NCI-H2196 treated with DMSO at 0.1 percent for 48 hours (cell line): ENCODE measurements at regions not wholly inside any gene's neighbourhood (a gene's known extent, or its start where the extent isn't known, plus 50 kb on each side); places are given as distances from the start of the nearest gene placed in this dataset.

Experiments
- DNase-seq: peaks from one replicate; lab custom pipeline; 2025; ENCODE audit not compliant: unreplicated experiment; lab: John Stamatoyannopoulos, UW

DNA sequence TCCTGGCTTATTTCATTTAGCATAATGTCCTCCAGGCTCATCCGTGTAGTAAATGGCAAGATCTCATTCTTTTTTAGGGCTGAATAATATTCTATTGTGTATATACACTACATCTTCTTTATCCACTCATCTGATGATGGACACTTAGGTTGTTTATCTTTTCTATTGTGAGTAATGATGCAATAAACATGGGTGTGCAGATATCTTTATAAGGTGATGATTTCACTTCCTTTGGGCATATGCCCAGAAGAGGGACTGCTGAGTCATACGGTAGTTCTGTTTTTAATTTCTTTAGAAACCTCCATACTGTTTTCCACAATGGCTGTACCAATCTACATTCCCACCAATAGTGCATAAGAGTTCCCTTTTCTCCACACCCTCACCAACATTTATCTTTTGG is 317.6 kb upstream of the CNKSR2 start:
- DNase-seq, result no peak

DNA sequence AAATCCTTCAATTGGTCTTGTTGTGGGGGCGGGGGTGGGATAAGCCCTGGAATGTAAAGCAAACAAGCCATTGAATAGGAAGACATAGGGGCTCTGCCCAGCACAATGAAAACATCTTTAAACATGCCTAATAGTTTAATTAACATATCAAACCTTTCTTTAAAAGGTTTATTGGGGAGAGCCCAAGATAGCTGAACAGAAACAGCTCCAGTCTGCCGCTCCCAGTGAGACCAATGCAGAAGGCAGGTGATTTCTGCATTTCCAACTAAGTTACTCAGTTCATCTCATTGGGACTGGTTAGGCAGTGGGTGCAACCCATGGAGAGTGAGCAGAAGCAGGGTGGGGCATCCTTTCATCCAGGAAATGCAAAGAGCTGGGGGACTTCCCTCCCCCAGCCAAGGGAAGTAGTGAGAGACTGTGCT is 327.2 kb upstream of the CNKSR2 start:
- no peak for DNase-seq

DNA sequence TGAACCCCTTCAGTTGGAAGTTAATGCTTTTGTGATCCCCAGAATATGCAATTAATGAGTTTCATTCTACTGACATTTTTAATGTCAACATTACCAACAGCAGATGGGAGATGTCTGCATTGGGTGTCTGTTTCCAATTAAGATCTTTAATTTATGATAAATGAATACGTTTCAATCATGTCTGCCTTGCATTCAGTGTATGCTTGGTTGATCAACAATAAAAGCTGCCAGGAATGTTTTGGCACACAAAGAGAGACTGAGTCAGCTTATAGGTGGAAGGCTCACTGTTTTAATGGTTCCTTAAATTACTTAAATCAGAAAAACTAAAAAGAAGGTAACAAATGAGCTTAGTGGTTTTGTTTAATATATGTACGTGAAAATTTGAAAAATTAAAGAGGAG is 359.9 kb upstream of the CNKSR2 start:
- no peak for DNase-seq

DNA sequence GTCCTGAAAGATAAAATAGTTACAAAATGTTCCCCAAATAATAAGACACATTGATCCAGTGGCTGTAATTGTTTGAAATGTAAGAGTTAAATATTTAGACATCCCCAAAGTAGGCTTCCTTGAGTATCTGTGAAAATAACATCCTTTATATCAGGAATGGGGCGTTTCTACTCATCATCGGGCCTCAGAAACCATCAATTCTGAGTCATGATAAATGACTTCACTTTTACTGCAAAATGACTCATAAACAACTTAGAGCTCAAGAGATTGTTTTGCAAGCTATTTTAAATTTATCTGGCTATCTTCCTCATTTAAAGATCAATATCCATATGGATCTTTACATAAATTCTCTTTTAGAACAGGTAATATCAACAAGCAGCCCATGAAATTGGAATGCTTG is 369.4 kb upstream of the CNKSR2 start:
- DNase-seq, result no peak

DNA sequence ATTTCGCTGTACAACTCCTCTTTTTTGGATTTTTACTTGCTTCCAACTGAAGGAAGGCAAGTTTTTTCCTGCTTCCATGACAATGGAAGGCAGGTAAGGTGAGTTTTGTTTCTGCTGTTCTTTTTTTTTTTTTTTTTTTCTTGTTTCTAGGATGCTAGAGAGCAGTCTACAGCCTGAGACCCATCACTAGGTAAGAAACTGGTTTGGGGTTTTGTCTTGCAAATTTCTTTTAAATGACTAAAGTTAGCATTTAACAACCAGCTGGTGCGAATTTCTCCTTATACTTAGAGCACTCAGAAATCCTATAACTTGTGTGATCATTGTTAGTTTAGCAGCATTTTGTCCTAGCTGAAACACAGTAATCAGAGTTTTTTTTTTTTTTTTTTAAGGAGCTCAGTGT is 378.4 kb upstream of the CNKSR2 start:
- no peak for DNase-seq

DNA sequence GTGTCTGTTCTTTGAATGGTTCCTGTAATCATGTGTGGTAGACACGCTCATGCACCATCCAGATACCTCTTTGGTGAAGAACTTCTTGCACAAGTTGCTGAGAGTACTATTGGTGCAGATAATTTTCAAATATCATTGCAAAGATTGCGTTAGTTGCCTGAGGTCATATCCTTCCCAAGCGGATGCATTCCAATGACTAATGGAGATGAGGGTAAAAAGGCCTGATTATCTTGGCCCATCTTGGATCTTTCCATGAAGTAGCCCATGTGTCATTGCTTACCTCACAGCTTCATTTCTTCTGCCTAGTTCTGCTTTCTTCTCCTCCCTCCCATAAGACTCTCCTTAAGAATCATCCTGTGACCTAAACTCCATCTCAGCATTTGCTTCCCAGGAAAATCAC is 384.9 kb upstream of the CNKSR2 start:
- DNase-seq, result no peak

DNA sequence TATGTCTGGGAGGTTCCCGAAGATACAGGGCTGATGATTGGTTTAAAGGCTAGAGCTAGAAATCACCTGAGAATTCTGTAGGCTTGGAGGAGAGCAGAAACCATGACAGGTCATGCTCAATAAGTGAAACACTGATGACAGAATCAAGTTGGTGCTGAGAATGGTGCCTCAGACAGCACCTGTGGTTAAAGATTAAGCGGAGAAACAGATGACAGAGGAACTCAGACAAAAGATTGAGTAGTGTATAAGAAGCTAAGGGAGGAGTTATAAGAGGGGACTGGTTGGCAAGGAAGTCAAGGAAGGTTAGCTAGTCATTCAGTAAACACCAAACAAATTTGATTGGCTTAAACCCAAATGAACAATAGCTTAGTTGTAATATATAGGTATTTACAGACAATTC is 385.4 kb upstream of the CNKSR2 start:
- DNase-seq, result no peak

DNA sequence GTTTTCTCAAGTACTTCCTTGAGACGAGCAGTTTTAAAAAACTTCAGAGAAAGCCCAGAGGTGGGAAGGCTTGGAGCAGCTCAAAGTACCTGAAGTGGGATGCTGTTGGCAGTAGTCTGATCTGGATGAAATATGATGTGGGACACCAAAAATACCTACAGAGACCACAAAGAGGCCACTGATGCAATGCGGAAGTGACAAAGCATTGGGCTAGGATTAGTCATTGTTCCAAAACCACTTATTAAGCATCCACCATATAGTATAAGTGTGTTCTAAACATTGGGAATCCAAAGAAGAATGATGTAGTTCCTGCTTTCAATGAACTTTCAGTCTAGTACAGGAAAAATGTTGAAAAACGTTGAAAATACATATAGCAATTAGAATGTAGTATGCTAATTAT is 386.1 kb upstream of the CNKSR2 start:
- DNase-seq, result no peak

DNA sequence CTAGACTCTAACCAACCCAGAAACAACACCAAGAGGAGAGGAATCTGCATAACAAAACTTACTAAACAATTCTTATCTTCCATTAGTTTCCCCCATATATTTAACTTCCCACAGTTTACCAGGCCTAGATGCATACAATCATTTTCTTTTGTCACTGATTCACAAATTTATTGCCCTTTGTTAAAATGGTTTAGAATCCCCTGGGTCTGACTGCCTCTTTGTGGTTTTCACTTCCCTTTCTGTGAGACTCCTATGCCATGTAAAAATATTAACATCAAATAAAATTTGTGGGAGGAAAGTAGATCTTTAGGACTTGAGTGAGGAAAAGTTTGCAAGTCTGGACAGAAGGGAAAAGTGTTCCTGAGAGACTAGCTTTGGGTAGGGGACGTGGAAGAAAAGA is 393.8 kb upstream of the CNKSR2 start:
- no peak for DNase-seq

DNA sequence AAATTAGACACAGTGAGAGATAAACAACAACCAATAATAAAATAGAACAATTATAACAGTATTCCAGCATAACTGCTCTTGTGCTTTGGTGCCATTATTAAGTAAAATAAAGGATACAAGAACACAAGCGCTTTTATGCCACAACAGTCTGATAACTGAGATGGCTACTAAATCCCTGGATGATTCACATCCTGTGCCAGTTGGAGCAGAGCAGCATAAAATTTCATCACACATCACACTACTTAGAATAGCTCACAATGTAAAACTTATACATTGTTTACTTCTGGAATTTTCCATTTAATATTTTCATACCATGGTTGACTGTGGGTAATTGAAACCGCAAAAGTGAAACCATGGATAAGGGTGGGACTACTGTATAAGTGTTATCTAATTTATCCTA is 399.9 kb upstream of the CNKSR2 start:
- DNase-seq, result no peak

DNA sequence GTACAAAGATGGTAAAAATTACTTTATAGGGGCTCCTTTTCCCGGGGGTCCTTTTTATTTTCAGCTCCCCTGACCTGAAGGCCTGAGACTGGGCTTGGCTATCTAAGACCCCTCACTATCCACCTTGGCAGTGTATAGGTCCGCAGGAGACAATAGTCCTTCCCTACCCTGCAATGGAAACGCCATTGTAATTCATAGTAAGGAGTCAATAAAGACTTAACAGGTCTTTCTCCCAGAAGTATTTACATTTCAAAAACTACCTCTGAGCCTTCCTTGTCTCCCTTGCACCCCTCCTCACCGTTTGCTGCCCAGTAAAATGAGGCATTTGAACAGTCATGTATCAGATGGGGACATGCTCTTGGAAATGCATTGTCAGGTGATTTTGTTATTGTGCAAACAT is 401.2 kb upstream of the CNKSR2 start:
- no peak for DNase-seq

DNA sequence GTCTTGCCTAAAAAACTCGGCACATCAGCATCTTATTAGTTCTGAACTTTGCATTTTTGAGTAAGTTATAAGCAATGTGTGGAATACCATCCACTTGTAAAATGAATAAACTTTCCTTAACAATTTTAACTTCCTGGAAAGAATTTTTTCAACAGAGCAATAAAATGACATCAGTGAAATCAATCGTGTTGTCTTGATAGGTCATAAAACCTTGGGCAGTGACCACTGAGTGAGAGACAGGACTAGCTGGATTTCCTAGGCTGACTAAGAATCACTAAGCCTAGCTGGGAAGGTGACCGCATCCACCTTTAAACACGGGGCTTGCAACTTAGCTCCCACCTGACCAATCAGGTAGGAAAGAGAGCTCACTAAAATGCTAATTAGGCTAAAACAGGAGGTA is 403.0 kb upstream of the CNKSR2 start:
- no peak for DNase-seq

DNA sequence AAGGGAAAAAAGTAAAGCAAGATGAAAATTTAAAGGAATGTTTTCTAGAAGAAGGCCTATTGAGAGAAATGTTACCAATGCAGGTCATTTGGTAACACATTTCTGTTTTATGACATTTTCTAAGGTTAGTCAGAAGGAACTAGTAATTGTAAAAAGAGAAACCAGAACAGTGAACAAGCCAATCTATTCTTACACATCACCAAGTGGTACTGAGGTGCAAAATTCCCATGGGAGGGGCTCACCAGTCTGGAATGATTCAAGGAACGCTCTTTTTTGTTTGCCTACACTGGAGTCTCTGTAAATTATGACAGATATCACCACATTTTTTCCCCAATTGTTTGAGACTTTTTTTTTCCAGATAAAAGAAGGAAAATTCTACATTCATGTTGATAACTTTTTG is 404.7 kb upstream of the CNKSR2 start:
- no peak for DNase-seq

DNA sequence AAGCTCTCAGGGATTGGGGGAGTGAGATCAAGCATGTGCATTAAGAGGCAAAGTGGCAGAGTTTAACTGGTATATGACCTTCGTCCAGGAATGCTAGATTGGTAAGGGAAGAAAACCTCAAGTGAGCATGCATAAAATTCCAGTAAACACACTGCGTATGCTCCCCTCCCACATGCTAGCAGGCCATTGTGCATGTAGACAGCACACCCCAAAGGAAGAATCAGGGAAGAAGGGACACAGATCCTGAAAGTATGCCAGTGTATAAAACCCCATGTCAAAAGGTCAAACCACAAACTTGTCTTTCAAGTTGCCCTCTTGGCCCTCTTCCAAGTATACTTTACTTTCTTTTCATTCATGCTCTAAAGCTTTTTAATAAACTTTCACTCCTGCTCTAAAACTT is 405.2 kb upstream of the CNKSR2 start:
- no peak for DNase-seq

DNA sequence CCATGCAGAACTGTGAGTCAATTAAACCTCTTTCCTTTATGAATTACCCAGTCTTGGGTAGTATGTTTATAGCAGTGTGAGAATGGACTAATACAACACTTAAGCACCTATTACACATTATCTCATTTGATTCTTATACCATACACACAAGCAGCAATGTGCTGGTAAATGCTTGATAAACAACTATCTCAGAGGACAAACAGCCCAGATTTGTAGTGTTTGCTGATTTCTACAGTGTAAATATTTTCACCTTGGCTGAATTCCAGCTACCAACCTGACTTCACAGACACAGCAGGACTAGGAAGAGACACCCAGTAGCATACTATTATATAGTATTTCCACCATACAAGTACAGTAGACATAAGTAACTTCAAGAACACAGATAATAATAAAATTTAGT is 406.5 kb upstream of the CNKSR2 start:
- DNase-seq, result no peak

DNA sequence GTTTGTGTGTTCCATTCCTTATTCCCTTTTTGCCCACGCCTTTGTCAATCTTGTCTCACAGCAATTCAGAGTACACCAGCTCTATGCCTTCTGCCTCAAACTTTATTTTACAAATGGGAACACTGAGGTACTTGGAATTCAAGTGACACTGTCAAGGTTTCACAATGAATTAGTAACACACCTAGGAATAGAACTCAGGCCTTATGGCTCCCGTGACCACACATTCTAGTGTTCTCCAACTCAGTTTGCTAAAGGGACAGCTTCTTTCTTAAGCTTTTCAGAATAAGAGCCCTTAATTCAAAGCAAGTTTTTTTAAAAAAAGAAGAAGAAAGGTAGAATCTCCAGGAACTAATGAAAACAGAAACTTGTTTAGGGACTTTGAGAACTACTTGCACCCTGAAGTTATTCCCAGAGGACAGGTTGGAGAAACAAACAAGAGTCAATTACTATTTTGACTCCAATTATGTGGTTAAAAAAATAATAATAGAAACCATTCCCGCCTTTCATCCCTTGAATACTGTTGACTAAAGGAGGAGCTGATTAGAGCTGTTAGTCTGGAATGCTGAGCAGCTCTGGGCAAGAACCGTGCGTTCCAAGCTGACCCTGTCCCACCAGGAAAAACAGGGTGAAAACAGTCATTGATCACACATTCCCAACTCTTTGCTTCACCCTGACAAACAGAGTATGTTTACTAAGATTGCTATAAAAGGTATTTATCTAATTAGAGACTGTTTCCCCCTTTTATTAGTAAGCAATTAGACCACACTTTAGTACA is 408.8 kb upstream of the CNKSR2 start:
- DNase-seq, result no peak

DNA sequence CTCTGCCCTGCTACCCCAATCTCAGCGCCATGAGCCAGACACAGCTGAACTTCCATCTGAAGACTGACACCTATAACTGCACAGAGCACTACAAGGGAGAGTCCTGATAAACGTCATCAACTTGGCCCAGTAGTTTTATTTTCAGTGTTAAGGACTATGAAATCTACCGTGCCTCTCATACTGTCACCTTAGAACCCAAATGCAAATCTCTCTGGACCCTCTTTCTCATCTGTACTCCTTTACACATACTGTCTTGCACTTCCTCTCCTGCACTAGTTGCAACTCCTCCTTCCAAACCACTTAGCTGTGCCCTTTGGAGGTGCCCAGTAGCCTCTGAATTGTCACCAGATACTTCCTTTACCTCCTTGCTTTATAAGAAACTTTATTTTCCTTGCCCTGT is 420.2 kb upstream of the CNKSR2 start:
- DNase-seq, result no peak

DNA sequence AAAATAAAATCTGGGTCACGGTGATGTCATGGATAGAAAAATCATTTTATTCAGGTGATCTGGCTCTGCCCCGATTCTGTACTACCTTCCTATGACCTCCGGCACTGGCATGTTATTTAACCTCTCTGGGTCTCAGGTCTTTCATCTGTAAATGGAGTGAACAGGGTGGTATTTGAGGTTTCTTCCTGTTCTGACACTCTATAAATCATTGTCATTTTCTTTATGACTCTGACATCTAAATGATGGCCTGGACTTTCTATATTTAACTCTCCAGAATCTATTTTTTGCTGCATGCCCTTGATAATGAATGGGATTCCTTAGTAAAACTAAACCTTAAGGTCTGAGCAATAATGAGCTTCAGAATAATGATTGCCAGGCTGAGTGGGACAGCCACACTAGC is 422.0 kb upstream of the CNKSR2 start:
- DNase-seq, result no peak

DNA sequence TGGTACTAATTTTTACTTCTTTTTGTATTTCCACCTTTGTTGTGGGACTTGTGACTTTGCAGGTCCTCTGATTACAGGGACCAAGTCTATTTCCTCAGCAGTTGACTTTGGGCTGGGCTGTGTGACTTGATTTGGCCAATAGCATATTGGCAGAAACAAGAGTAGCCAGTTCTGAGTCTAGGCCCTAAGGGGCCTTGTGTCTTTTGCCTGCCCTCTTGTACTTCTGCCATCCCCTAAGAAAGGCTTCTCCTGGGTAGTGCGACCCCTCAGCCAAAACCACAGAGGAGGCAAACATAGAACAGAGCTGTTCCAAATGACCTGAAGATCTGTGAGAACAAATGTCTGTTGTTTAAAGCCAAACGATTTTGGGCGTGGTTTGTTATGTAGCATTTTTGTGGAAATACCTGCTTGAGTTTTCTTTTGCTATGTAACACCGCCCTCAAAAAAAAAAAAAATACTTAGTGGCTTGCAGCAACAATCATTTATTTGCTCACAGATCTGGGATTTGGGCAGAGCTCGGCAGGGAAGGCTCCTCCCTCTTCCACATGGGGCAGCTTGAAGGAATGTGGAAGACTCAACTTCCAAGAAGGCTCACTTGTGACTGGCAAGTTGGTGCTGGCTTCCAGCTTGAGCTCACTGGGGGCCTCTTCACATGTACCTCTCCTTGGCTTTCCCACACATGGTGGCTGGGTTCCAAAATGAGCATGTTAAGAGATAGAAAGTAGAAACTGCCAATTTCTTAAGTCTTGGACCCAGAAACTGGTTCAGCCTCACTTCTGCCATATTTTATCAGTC is 423.0 kb upstream of the CNKSR2 start:
- no peak for DNase-seq

DNA sequence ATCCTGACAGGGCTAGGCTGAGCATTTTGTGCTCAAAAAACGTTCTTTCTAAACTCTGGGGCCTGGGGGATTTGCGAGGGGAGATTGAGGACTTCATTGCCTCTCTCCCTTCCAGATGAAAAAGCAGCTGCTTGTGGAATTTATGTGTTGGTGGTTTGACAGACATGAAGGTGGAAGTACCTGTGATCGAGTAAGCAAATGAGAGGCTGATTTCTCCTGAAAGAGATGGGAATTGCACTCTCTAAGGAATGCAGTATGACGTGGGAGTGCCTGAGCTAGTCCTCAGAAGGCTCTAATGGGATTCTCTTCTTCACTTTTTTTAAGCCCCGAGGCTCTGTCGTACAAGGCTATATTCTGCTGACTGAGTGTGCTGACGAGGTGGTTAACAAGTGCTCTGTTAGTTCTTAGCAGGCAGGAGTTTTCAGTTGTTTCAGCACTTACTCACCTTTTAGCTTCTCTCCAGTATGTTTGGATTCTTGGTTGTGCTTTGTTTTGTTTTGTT is 426.8 kb upstream of the CNKSR2 start:
- DNase-seq, result no peak

DNA sequence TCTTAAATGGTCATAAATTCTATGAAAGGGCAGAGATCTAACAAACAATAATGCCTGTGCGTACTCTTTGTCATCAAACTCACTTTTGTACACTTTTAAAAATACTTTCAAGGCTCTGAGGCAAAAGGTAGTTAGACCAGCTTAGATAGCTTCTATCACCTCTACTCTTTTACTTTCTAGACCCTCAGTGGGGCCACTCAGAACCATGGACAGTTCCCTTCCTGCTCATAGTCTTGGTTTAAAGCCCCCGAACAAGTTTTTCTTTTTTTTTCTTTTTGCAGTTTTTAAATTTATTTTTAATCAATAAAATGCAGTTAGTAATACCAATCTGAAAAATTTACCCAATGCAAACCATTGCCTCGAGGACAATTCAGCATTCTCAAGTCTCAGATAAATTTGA is 460.5 kb upstream of the CNKSR2 start:
- no peak for DNase-seq

DNA sequence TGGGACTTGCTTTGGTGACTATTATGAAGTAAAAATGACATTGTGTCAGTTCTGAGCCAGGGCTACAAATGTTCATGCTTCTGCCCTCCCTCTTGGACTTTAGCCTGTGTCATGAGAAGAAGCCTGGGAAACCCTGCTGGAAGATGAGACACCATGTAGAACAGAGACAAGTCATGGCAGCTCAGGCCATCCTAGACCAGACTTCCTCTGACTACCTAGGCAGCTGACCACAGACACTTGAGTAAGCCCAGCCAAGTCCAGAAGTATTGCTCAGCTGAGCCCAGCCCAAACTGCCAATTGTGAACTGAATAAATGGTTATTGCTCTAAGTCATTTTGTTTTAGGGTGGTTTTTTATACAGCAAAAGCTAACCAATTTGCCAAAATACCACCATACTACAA is 467.6 kb upstream of the CNKSR2 start:
- no peak for DNase-seq

DNA sequence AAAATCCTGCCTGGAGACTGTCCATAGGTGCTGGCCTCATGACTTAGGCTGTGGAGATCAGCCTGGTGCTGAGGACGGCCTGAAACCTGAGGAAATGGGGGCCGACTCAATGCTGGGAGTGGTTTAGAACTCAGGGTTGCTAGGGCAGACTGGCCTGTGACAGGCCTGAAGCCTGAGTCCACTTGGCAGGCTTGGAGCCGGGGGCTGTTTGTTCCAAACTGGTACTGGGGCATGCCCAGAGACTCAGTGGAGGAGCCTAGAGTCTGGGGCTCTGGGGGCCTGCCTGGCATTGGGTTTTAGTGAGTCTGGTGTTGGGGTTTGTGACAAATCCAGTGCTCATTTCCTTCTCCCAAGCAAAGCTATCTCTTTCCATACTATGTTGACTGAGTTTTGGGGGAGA is 489.7 kb upstream of the CNKSR2 start:
- DNase-seq, result no peak
